GM19238 (cell line): ENCODE measurements at regions not wholly inside any gene's neighbourhood (a gene's known extent, or its start where the extent isn't known, plus 50 kb on each side); places are given as distances from the start of the nearest gene placed in this dataset.
"Not testable (repeated sequence)": the region's sequence is repeated elsewhere in the genome, so short reads cannot be mapped to it uniquely, and the experiment has no call there.

ENCODE experiments used
- DNase-seq: peaks from one replicate; pipeline ENCODE4 v3.0.0; 2011; ENCODE audit warnings: low spot score; ENCODE audit not compliant: insufficient read length

- no peak for DNase-seq
These were observed 68.9 kb downstream of the CYP26B1 start for GRCh38 chr2:72078773-72079172.

GRCh38 chr2:72077702-72078169 is 69.9 kb downstream of the CYP26B1 start:
- DNase-seq = no peak

GRCh38 chr2:72073373-72073772 is 74.3 kb downstream of the CYP26B1 start:
- not testable (repeated sequence) for DNase-seq

- DNase-seq = not testable (repeated sequence)
These were observed 83.5 kb downstream of the CYP26B1 start for GRCh38 chr2:72064197-72064596.

GRCh38 chr2:72062336-72062735 is 85.3 kb downstream of the CYP26B1 start:
- DNase-seq = no peak

- DNase-seq = no peak
These were observed 90.4 kb downstream of the CYP26B1 start for GRCh38 chr2:72057308-72057707.

GRCh38 chr2:72051971-72052505 is 95.6 kb downstream of the CYP26B1 start:
- no peak for DNase-seq

GRCh38 chr2:72051204-72051603 is 96.5 kb downstream of the CYP26B1 start:
- DNase-seq = no peak

- DNase-seq = no peak
These were observed 96.9 kb downstream of the CYP26B1 start for GRCh38 chr2:72050734-72051133.

- DNase-seq = no peak
These were observed 98.7 kb downstream of the CYP26B1 start for GRCh38 chr2:72048881-72049477.

- no peak for DNase-seq
These were observed 103.7 kb downstream of the CYP26B1 start for GRCh38 chr2:72043985-72044384.

GRCh38 chr2:72041638-72042111 is 106.0 kb downstream of the CYP26B1 start:
- no peak for DNase-seq

- DNase-seq = no peak
These were observed 106.8 kb downstream of the CYP26B1 start for GRCh38 chr2:72040629-72041571.

GRCh38 chr2:72038524-72038923 is 109.1 kb downstream of the CYP26B1 start:
- no peak for DNase-seq

GRCh38 chr2:72037261-72037666 is 110.4 kb downstream of the CYP26B1 start:
- DNase-seq = no peak

- no peak for DNase-seq
These were observed 111.1 kb downstream of the CYP26B1 start for GRCh38 chr2:72036595-72036994.

GRCh38 chr2:72036173-72036545 is 111.5 kb downstream of the CYP26B1 start:
- no peak for DNase-seq

- no peak for DNase-seq
These were observed 112.0 kb downstream of the CYP26B1 start for GRCh38 chr2:72035518-72036172.

- no peak for DNase-seq
These were observed 113.1 kb downstream of the CYP26B1 start for GRCh38 chr2:72034353-72035095.

- DNase-seq = no peak
These were observed 114.0 kb downstream of the CYP26B1 start for GRCh38 chr2:72033636-72034035.

- DNase-seq = no peak
These were observed 115.1 kb downstream of the CYP26B1 start for GRCh38 chr2:72032481-72033041.
